Muscle of leg (tissue), 3 donors: ENCODE measurements at regions not wholly inside any gene's neighbourhood (a gene's known extent, or its start where the extent isn't known, plus 50 kb on each side); places are given as distances from the start of the nearest gene placed in this dataset.

Experiments
- DNase-seq: peaks from one replicate; pipeline ENCODE4 v3.0.0; 2013
- H3K27ac ChIP-seq: one replicate; pipeline ENCODE4 v1.5.1; 2013; ENCODE audit warnings: mild to moderate bottlenecking, low read length, control low read depth
- H3K27me3 ChIP-seq: one replicate; pipeline ENCODE4 v1.6.1; 2013; ENCODE audit warnings: low read length; ENCODE audit not compliant: control insufficient read depth, insufficient read depth
- H3K36me3 ChIP-seq: one replicate; pipeline ENCODE4 v1.6.1; 2013; ENCODE audit warnings: low read length; ENCODE audit not compliant: control insufficient read depth, insufficient read depth
- H3K4me1 ChIP-seq: one replicate; pipeline ENCODE4 v1.6.1; 2013; ENCODE audit warnings: low read length; ENCODE audit not compliant: control insufficient read depth, insufficient read depth
- H3K4me3 ChIP-seq: one replicate; pipeline ENCODE4 v1.5.1; 2013; ENCODE audit warnings: low read length, control low read depth
- H3K9me3 ChIP-seq: replicated peaks from 2 replicates; pipeline ENCODE4 v1.6.1; 2013; ENCODE audit warnings: low read depth, low read length; ENCODE audit not compliant: control insufficient read depth
- WGBS: methylation state at CpG from one replicate; pipeline ENCODE4 v1.1.5; 2013; ENCODE audit warnings: missing lambda C conversion rate; ENCODE audit not compliant: insufficient coverage; 5-methylcytosine and 5-hydroxymethylcytosine counted together

GRCh38 chr16:35450648-35451047, 1991.2 kb downstream of the TP53TG3F start:
- H3K4me1 ChIP-seq, result no peaks in the 10 kb centered on the region
- H3K27ac ChIP-seq, result no peak overlapping the region
- no peaks in the 10 kb centered on the region for H3K27me3 ChIP-seq
- H3K36me3 ChIP-seq, result no peaks in the 10 kb centered on the region
- no peak for DNase-seq
- H3K4me3 ChIP-seq, result no peak overlapping the region
- peaks cover 58% of the 10 kb centered on the region for H3K9me3 ChIP-seq
- WGBS, result no CpG with 5 or more reads among the region's 2 CpGs

- no peaks in the 10 kb centered on the region for H3K4me1 ChIP-seq
- H3K4me3 ChIP-seq, result no peak overlapping the region
- no peaks in the 10 kb centered on the region for H3K36me3 ChIP-seq
- DNase-seq, result no peak
- H3K9me3 ChIP-seq, result peaks cover 72% of the 10 kb centered on the region
- 77% methylated on average over 13 of the region's 13 CpGs for whole genome bisulfite sequencing
- H3K27ac ChIP-seq, result no peak overlapping the region
- no peaks in the 10 kb centered on the region for H3K27me3 ChIP-seq
Observed at GRCh38 chr16:35452471-35452870, 1993.1 kb downstream of the TP53TG3F start.

GRCh38 chr16:35463358-35463757, 2003.9 kb downstream of the TP53TG3F start:
- no peaks in the 10 kb centered on the region for H3K4me1 ChIP-seq
- no peaks in the 10 kb centered on the region for H3K36me3 ChIP-seq
- H3K27ac ChIP-seq, result no peak overlapping the region
- no peaks in the 10 kb centered on the region for H3K27me3 ChIP-seq
- H3K9me3 ChIP-seq, result peaks cover 42% of the 10 kb centered on the region
- H3K4me3 ChIP-seq, result no peak overlapping the region
- no peak for DNase-seq
- WGBS, result no CpG with 5 or more reads among the region's 1 CpG

- no peak for DNase-seq
- WGBS, result no CpG with 5 or more reads among the region's 1 CpG
- H3K4me1 ChIP-seq, result no peaks in the 10 kb centered on the region
Observed at GRCh38 chr16:35480361-35480760, 2020.9 kb downstream of the TP53TG3F start.

GRCh38 chr16:35480988-35481387, 2021.6 kb downstream of the TP53TG3F start:
- Histone ChIP-seq H3K9me3 (peaks cover 24% of the 10 kb centered on the region), H3K27ac (no peak overlapping the region), H3K4me1 (no peaks in the 10 kb centered on the region), H3K36me3 (no peaks in the 10 kb centered on the region), H3K4me3 (no peak overlapping the region), H3K27me3 (no peaks in the 10 kb centered on the region)
- no peak for DNase-seq

More at GRCh38 chr16:35480361-35480760, 2020.9 kb downstream of the TP53TG3F start:
- Histone ChIP-seq H3K4me3 (no peak overlapping the region), H3K9me3 (peaks cover 19% of the 10 kb centered on the region), H3K27me3 (no peaks in the 10 kb centered on the region), H3K27ac (no peak overlapping the region), H3K36me3 (no peaks in the 10 kb centered on the region)

- H3K9me3 ChIP-seq, result peaks cover 16% of the 10 kb centered on the region
- DNase-seq, result no peak
- no peaks in the 10 kb centered on the region for H3K36me3 ChIP-seq
- no peak overlapping the region for H3K27ac ChIP-seq
- WGBS, result 86% methylated on average over 17 of the region's 17 CpGs
- H3K4me3 ChIP-seq, result no peak overlapping the region
- H3K27me3 ChIP-seq, result no peaks in the 10 kb centered on the region
- H3K4me1 ChIP-seq, result no peaks in the 10 kb centered on the region
Observed at GRCh38 chr16:35485915-35486314, 2026.5 kb downstream of the TP53TG3F start.

GRCh38 chr16:35492225-35492624, 2032.8 kb downstream of the TP53TG3F start:
- Histone ChIP-seq H3K27ac (no peak overlapping the region), H3K4me3 (no peak overlapping the region), H3K4me1 (no peaks in the 10 kb centered on the region), H3K36me3 (no peaks in the 10 kb centered on the region), H3K27me3 (no peaks in the 10 kb centered on the region), H3K9me3 (peaks cover 30% of the 10 kb centered on the region)
- DNase-seq, result no peak
- WGBS, result 57% methylated on average over 18 of the region's 28 CpGs

GRCh38 chr16:35497399-35497798, 2038.0 kb downstream of the TP53TG3F start:
- no peak for DNase-seq
- no peaks in the 10 kb centered on the region for H3K4me1 ChIP-seq
- WGBS, result no CpG with 5 or more reads among the region's 1 CpG
- peaks cover 52% of the 10 kb centered on the region for H3K9me3 ChIP-seq
- H3K27me3 ChIP-seq, result no peaks in the 10 kb centered on the region
- H3K4me3 ChIP-seq, result no peak overlapping the region
- no peaks in the 10 kb centered on the region for H3K36me3 ChIP-seq
- no peak overlapping the region for H3K27ac ChIP-seq

GRCh38 chr16:35506018-35506897, 2046.8 kb downstream of the TP53TG3F start:
- no peak overlapping the region for H3K4me3 ChIP-seq
- no peak overlapping the region for H3K27ac ChIP-seq
- peaks cover 41% of the 10 kb centered on the region for H3K9me3 ChIP-seq
- 62% methylated on average over 46 of the region's 51 CpGs for WGBS
- H3K36me3 ChIP-seq, result no peaks in the 10 kb centered on the region
- no peaks in the 10 kb centered on the region for H3K27me3 ChIP-seq
- no peaks in the 10 kb centered on the region for H3K4me1 ChIP-seq
- no peak for DNase-seq

- H3K36me3 ChIP-seq, result no peaks in the 10 kb centered on the region
- no peaks in the 10 kb centered on the region for H3K4me1 ChIP-seq
- H3K27ac ChIP-seq, result no peak overlapping the region
- no peak for DNase-seq
- peaks cover 38% of the 10 kb centered on the region for H3K9me3 ChIP-seq
- WGBS, result 59% methylated on average over 14 of the region's 16 CpGs
- no peak overlapping the region for H3K4me3 ChIP-seq
- no peaks in the 10 kb centered on the region for H3K27me3 ChIP-seq
Observed at GRCh38 chr16:35506898-35507194, 2047.4 kb downstream of the TP53TG3F start.

- Histone ChIP-seq H3K9me3 (peaks cover 35% of the 10 kb centered on the region), H3K4me1 (no peaks in the 10 kb centered on the region), H3K36me3 (no peaks in the 10 kb centered on the region), H3K27me3 (no peaks in the 10 kb centered on the region), H3K27ac (no peak overlapping the region), H3K4me3 (no peak overlapping the region)
- no CpG with 5 or more reads among the region's 1 CpG for WGBS
- DNase-seq, result no peak
Observed at GRCh38 chr16:35510701-35511100, 2051.3 kb downstream of the TP53TG3F start.
